HG02642 (cell line): ENCODE measurements at regions not wholly inside any gene's neighbourhood (a gene's known extent, or its start where the extent isn't known, plus 50 kb on each side); places are given as distances from the start of the nearest gene placed in this dataset.

Experiments used
- ATAC-seq: cut with Tn5 transposase; IDR thresholded peaks from one replicate; pipeline ENCODE4 v1.9.1; 2021; ENCODE audit warnings: mild to moderate bottlenecking; ENCODE audit not compliant: unreplicated experiment, poor library complexity

- no peak for ATAC-seq
Measured at GRCh38 chr7:115153769-115154477, 232.0 kb downstream of the MDFIC start.

- no peak for ATAC-seq
Measured at GRCh38 chr7:115153176-115153575, 231.3 kb downstream of the MDFIC start.

- ATAC-seq = no peak
Measured at GRCh38 chr7:115146148-115146547, 224.3 kb downstream of the MDFIC start.

GRCh38 chr7:115145512-115145911 lies 223.6 kb downstream of the MDFIC start:
- peak; percentile 81 for ATAC-seq

- ATAC-seq = no peak
Measured at GRCh38 chr7:115137816-115138215, 215.9 kb downstream of the MDFIC start.

GRCh38 chr7:115136796-115137443 lies 215.0 kb downstream of the MDFIC start:
- no peak for ATAC-seq

- peak; percentile 69 for ATAC-seq
Measured at GRCh38 chr7:115135769-115136410, 214.0 kb downstream of the MDFIC start.

- ATAC-seq = no peak
Measured at GRCh38 chr7:115135146-115135545, 213.3 kb downstream of the MDFIC start.

GRCh38 chr7:115133248-115133647 lies 211.4 kb downstream of the MDFIC start:
- ATAC-seq = no peak

GRCh38 chr7:115132096-115132495 lies 210.2 kb downstream of the MDFIC start:
- no peak for ATAC-seq

GRCh38 chr7:115128154-115128553 lies 206.3 kb downstream of the MDFIC start:
- no peak for ATAC-seq

- no peak for ATAC-seq
Measured at GRCh38 chr7:115127399-115128021, 205.6 kb downstream of the MDFIC start.

GRCh38 chr7:115125750-115126149 lies 203.9 kb downstream of the MDFIC start:
- ATAC-seq = no peak

GRCh38 chr7:115125312-115125711 lies 203.4 kb downstream of the MDFIC start:
- ATAC-seq = no peak

GRCh38 chr7:115124409-115124939 lies 202.6 kb downstream of the MDFIC start:
- no peak for ATAC-seq

- ATAC-seq = no peak
Measured at GRCh38 chr7:115123441-115123840, 201.5 kb downstream of the MDFIC start.

GRCh38 chr7:115122388-115122787 lies 200.5 kb downstream of the MDFIC start:
- no peak for ATAC-seq

GRCh38 chr7:115117748-115118147 lies 195.9 kb downstream of the MDFIC start:
- no peak for ATAC-seq

- ATAC-seq = no peak
Measured at GRCh38 chr7:115116773-115117715, 195.2 kb downstream of the MDFIC start.

- no peak for ATAC-seq
Measured at GRCh38 chr7:115113776-115114175, 191.9 kb downstream of the MDFIC start.
